Liver (tissue), 3 donors: ENCODE measurements at regions not wholly inside any gene's neighbourhood (a gene's known extent, or its start where the extent isn't known, plus 50 kb on each side); places are given as distances from the start of the nearest gene placed in this dataset.

ENCODE experiments used
- EGR1 ChIP-seq, 2 donors: IDR thresholded peaks; 2 replicates each; pipeline ENCODE4 v1.6.1; 2016 to 2018; ENCODE audit warnings: antibody characterized with exemption in 2 of 2, low read depth in 2 of 2
- FOXA1 ChIP-seq: IDR thresholded peaks from 2 replicates; pipeline ENCODE4 v1.6.1; 2016; ENCODE audit warnings: antibody characterized with exemption
- HNF4G ChIP-seq: IDR thresholded peaks from 2 replicates; pipeline ENCODE4 v1.6.1; 2016; ENCODE audit warnings: antibody characterized with exemption
- NR2F2 ChIP-seq: IDR thresholded peaks from 2 replicates; pipeline ENCODE4 v1.6.1; 2016; ENCODE audit warnings: antibody characterized with exemption
- REST ChIP-seq: IDR thresholded peaks from 2 replicates; pipeline ENCODE4 v1.6.1; 2016; ENCODE audit warnings: antibody characterized with exemption, mild to moderate bottlenecking
- SP1 ChIP-seq: IDR thresholded peaks from 2 replicates; pipeline ENCODE4 v1.6.1; 2018; ENCODE audit warnings: antibody characterized with exemption, mild to moderate bottlenecking
- TAF1 ChIP-seq: conservative IDR thresholded peaks from 2 replicates; pipeline ENCODE4 v1.6.1; 2016; ENCODE audit warnings: antibody characterized with exemption, mild to moderate bottlenecking
- TF ChIP-seq, protein P1 (sequence below): fragments of 150-350 bp; IDR thresholded peaks from 2 replicates; pipeline ENCODE4 v1.5.1; 2017; ENCODE audit warnings: improper control_type of control experiment, low read depth, low read length; ENCODE audit not compliant: missing input control
- TF ChIP-seq, protein P2 (sequence below): IDR thresholded peaks from 2 replicates; pipeline ENCODE4 v1.6.1; 2016; ENCODE audit warnings: antibody characterized with exemption
- TF ChIP-seq, protein P3 (sequence below): IDR thresholded peaks from 2 replicates; pipeline ENCODE4 v1.6.1; 2016; ENCODE audit warnings: antibody characterized with exemption
- donor health status: healthy.
- donor health status: healthy.

DNA sequence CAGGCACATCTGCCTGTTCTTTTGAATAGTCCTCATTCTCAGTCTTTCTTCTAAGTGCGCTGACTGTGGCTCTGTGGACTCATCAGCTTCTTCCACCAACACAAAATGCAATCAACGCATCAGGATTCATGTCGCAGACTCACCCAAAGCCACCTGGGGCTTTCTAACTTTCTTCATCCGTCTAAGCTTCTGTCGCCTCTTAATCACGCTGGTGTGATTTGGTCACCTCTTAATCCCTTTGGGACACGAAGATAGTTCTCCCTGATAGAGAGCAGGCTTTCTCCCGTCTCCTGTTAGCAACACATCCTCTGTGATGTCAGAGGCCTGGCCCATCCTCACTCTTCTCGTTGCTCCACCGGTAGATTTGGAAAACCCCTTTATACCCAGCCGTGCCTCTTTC, 78.0 kb upstream of the FOXQ1 start:
- TF ChIP-seq, protein P1, sequence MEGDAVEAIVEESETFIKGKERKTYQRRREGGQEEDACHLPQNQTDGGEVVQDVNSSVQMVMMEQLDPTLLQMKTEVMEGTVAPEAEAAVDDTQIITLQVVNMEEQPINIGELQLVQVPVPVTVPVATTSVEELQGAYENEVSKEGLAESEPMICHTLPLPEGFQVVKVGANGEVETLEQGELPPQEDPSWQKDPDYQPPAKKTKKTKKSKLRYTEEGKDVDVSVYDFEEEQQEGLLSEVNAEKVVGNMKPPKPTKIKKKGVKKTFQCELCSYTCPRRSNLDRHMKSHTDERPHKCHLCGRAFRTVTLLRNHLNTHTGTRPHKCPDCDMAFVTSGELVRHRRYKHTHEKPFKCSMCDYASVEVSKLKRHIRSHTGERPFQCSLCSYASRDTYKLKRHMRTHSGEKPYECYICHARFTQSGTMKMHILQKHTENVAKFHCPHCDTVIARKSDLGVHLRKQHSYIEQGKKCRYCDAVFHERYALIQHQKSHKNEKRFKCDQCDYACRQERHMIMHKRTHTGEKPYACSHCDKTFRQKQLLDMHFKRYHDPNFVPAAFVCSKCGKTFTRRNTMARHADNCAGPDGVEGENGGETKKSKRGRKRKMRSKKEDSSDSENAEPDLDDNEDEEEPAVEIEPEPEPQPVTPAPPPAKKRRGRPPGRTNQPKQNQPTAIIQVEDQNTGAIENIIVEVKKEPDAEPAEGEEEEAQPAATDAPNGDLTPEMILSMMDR: no peak
- TF ChIP-seq, protein P2, sequence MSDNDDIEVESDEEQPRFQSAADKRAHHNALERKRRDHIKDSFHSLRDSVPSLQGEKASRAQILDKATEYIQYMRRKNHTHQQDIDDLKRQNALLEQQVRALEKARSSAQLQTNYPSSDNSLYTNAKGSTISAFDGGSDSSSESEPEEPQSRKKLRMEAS: no peak
- TF ChIP-seq FOXA1 (no peak), REST (no peak), TAF1 (no peak), SP1 (no peak), NR2F2 (no peak), EGR1 (IDR thresholded peaks at IDR 0.05; ENCODE audit: low read depth in 2 of 2) (no peak), HNF4G (no peak)
- TF ChIP-seq, protein P3, sequence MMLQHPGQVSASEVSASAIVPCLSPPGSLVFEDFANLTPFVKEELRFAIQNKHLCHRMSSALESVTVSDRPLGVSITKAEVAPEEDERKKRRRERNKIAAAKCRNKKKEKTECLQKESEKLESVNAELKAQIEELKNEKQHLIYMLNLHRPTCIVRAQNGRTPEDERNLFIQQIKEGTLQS: no peak
